Activated CD4-positive, CD25-positive, alpha-beta regulatory T cell treated with anti-CD3 and anti-CD28 coated beads, Interleukin-2, amount 50 U/mL, for 16 hours (primary cell): ENCODE measurements at regions not wholly inside any gene's neighbourhood (a gene's known extent, or its start where the extent isn't known, plus 50 kb on each side); places are given as distances from the start of the nearest gene placed in this dataset.
"Not testable (repeated sequence)": the region's sequence is repeated elsewhere in the genome, so short reads cannot be mapped to it uniquely, and the experiment has no call there.

Source experiments
- DNase-seq: peaks from one replicate; pipeline ENCODE4 v3.0.0-alpha.2; 2020; ENCODE audit warnings: low read depth, low spot score

DNA sequence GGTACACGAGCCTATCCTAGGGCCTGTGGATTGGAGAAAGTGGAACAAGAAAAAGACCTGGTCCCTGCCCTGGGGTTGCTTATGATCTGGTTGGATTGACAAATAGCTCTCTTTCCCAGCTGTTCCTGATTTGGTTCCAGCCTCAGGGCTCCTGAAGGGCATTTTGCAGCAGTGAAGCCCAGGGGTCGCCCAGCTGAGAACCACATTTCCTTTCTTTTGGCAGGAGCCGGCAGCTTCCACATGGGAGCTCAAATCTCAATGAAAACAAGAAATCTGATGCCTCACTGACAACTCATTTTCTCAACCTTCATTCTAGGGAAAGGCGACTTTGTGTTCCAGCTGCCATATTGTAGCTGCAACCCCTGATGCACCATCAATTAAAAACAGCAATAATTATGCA is 140.6 kb upstream of the CADM1 start:
- no peak for DNase-seq

DNA sequence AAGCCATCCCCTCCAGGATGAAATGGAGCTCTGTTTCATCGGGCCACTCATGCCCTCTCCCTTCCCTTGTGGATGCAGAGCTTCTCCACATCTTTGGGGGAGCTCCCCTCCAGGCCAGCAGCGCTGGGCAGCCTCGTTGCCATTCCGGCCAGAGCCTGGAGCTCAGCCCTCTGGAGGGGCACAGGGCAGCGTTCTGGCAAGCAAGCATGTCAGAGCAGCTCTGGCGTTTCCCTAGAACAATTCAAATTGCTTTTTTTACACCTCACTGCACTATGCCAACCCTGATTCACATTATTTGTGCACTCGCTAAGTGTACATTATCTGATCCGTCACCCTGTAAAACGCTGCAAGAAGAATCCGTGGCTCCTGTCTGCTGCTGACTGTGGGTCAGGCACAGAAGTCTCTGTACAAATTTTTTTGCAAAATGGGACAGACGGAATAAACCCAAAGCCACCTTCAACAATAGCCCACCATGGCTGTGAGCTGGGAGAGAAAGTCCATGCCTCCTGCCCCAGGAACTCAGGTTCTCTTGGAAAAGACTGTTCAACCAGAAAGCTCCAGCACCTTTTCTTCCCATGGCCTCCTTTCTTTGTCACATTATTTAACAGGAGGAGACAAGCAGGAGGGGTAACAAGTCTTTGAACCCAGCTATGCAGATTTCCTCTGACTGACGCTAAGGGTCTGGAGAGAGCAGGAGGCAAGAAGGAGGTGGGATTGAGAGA is 139.5 kb upstream of the CADM1 start:
- DNase-seq = no peak

DNA sequence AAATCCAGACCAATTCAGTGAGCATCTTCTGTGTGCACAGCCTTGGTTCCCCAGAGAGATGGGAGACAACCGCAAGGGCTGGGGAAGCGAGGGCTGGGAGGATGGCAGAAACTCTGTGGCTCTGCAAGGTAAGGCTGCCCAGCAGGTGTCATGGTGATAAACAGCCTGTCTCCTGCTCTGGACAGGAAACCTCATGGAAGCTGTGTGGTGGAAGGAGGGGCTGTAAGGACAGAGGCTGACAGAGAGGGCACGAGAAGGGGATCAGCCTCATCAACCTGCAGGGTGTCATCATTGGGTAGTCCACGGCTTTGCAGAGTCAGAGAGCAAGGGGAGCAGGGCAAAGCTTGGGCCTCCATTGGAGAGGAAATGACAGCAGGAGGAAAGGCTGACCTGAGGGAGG is 138.4 kb upstream of the CADM1 start:
- DNase-seq = no peak

DNA sequence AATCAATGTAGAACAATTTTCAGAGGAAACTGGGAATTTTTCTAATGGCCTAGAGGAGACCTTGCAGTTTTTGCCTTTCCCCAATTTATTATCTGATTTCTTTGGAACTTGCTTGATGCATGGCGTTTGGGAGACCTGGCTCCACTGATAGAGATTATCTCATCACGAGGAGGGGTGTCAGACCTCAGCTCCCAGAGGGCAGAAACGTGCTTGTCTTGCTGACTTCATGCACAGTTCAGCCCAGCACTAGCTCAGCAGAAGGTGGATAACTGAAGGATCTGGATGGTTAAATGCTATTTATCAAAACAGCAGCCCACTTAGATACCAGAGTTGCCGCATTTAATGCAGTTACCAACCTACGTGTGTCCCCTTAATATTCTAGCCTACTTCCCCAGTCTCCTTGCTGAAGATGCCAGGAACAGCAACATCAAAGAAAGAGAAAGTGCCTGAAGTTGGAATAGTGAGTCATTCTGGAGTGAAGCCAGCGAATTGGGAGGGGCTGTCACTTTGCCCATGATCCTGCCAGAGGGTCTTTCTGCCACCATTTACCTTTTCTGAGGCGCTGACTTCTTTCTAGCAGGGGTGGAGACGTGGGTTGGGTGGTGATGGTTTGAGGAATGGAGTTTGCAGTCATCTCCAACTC is 133.5 kb upstream of the CADM1 start:
- DNase-seq = no peak

DNA sequence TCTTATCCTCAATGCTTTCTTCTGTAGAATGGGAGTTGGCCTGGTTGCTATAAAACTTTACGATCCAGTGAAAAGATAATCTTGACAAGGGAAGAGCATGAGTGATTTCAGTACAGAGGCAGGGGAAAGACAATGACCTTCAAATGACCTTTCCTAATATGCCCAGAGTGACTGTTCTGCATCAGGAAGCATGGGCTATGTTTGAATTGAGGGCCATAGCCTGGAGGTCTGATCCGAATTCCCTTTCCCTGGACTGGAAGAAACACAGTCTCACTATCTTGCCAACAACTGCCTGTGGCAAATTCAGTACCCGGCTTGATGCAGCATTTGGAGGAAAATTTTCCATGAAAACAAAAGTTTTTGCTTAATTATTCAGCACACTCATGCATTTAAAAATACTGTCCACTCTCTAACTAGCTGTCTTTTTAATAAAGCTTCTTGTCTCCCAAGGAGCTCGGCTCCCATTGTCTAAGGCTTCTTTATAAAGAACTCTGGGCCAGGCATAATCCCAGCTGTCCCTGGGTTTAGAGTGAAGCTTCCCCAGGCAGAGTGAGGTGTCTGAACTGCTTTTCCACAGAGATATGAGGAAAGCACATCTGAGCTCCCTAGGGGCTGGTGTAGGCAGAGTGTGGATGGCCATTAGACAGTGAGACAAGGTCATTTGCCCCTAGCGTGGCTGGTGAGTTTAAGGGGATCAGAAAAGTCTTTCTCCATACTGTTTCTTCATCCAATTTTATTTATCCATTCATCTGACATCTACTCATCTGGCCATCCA is 132.7 kb upstream of the CADM1 start:
- no peak for DNase-seq

DNA sequence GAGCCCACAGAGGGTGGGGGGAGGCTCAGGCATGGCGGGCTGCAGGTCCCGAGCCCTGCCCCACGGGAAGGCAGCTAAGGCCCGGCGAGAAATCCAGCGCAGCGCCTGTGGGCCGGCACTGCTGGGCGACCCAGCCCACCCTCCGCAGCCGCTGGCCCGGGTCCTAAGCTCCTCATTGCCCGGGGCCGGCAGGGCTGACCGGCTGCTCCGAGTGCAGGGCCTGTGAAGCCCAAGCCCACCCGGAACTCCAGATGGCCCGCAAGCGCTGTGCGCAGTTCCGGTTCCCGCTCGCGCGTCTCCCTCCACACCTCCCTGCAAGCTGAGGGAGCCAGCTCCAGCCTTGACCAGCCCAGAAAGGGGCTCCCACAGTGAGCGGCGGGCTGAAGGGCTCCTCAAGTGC is 129.8 kb upstream of the CADM1 start:
- not testable (repeated sequence) for DNase-seq

DNA sequence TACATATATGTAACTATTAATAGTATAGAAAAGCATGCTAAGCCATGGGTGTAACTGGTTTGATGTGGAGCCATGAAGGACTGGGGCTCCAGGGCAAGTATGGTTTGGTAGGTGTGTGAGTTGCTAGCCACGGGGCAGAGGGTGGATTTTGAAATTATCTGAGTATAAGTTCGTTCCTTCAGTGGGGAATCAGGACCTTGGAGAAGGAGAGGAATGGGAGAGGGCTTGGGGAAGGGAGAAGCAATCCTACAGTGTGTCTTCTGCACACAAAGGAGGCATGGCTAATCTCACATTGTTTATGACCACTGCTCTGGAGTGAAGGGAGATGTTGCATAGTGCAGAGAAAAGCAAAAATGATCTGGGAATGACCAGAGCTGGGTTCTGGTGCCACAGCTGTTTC is 127.8 kb upstream of the CADM1 start:
- DNase-seq = no peak

DNA sequence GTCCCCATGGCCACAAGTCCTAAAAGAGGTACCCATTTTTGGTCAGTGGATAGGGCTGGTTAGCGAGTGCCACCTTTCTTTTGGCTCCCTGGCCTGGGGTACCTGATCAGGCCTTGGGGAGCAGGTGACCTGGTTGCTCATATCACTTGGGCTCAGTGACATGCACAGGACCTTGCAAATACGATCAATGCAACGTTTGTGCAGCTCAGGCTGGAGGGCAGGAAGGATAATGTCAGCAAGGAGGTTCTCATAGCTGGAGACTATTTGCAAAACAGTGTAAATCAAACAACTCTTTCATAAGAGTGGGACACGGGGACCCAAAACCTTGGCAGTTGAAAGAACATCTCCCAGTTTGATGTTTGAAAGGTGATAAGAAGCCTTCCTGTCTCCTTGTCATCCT is 127.4 kb upstream of the CADM1 start:
- no peak for DNase-seq

DNA sequence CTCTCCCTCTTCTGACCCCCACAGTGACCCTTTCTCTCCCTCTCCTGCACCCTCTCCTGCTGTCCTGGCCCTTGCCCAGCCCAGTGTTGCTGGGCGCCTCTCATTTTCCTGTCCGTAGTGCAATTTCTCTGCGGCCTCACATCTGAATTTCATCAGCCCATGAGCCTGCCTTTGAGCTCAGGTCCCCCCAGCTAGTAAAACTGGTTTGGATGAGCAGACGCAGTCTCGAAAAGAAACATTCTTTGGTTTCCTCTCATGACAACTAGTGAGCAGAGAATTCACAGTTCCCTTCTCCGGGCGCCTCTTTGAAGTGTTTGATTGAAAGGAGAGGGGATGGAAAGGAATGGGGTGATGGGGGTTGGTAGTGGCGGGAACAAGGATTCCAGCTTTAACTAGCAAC is 126.0 kb upstream of the CADM1 start:
- no peak for DNase-seq

DNA sequence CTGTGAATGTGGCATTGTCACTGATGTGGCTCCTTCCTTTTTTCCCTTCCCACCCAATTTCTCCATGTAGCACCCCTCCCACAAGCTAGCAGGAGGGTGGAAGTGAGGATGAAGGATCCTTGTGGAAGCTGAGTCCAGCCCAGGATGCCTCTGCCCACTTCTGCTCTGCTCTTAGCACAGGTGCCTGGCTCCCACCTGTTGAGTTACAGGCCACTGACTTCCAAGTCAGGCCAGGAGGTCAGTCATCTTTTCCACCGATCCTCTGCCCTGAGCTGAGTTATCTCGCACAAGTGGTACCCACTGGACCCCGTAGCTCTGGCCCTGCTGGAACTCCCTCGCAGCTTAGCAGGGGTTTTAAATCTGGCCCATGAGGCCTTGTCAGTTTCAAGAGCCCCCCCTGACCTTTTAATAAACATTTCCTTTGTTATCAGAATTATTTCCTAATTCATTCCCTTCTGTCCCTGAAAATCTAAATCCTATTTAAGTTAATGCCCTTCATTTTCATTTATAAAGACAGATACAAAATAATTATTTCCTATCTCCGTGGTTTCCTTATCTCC is 125.3 kb upstream of the CADM1 start:
- no peak for DNase-seq

DNA sequence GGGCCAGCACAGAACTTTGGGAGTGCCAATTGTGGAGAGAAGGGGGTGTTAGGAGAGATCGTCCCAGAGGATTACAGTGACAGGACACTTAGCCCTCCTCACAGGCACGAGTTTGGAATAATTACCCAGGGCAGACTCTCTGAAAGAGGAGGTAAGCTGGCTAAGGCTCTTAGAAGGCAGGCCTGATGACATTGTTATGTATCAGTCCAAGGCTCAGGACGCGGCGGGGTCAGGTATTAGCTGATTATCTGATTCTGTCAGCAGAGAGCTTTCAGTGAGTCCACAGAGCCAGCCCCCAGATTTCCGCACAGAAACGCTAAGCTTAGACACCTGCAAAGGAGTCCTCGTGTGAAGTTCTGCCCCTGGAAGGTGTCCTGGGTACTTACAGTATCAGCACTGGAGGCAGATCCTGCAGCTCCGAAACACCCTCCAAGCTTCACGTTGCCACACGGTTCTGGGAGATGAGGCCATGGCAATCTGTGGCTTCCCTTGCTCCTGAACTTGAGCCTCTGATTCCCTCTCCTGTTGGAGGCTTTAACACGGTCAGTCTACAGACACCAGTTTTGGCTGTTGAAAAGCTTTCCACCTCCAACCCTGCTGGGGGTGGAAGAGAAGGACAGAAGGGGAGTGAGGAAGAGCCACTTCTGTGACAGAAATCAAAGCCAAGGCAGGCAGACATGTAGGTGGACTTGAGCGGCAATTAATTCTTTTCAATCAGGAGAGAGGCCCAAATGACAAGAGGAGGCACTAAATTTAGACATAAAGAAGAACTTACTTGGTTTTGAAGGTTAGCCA is 123.6 kb upstream of the CADM1 start:
- no peak for DNase-seq

DNA sequence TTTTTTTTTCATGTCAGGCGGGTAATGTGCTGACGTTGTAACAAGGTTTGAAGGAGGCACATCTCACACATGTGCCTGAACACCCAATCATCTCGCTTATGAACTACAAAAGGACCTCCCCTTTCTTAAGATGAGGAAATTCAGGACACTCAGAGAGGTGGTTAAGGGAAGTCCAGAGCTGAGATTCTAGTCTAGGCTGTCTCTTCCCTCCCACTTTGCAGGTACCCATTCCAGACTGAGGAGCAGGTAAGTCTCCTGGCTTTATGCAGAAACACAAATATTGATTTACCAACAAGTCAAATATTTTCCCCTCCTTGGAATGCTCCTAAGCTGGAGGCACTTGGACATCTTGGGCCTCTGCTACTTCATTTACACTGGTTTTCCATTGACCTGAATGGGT is 122.9 kb upstream of the CADM1 start:
- no peak for DNase-seq

DNA sequence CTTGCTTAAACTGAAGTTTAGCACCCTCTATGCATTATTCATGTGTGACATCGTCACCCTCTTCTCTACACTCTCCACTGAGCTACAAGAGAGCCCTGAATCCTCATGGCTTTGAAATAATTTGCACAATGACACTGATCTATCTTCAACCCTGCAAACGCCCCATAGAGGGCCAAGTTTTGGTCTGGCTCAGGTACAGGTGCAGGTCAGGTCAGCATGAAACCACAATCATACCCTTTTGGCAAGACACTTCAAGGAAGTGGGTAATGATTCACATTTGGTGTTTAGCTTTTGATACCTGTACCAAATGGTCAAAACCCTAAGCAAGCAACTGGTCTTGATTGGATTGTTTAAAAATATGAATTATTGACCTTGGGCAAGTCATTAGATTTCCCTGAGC is 122.2 kb upstream of the CADM1 start:
- DNase-seq = no peak

DNA sequence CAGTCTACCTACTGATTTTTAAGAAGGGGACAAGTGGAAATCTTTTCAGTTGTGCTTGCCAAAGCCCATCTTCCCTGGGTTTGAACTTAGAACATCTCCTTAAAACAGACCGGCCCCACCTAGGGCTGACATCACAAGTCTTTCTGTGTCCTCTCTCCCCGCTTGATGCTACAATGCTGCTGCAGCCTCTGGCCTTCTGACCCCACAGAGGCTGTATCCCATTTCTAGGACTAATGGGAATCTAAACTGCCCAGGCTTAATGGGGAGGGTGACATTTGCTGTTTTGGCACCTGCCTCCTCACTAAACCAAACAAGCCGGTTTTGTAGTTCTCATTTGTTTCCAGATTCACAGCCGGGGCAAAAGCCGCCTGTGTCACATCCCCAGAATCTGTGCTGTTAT is 121.3 kb upstream of the CADM1 start:
- DNase-seq = no peak

DNA sequence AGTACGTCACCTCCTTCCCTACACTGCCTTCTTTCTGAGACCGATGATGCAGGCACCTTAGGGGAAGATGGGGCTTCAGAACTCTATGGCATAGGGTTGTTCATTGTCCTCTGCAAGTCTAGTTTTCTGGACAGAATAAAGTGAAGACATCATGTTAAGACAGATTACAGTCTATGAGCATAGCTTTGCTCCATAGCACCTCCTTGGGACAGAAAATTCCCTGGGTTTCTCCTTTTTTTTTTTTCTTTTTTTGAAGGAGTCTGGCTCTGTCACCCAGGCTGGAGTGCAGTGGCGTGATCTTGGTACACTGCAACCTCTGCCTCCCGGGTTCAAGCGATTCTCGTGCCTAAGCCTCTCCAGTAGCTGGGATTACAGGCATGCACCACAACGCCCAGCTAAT is 119.8 kb upstream of the CADM1 start:
- no peak for DNase-seq

DNA sequence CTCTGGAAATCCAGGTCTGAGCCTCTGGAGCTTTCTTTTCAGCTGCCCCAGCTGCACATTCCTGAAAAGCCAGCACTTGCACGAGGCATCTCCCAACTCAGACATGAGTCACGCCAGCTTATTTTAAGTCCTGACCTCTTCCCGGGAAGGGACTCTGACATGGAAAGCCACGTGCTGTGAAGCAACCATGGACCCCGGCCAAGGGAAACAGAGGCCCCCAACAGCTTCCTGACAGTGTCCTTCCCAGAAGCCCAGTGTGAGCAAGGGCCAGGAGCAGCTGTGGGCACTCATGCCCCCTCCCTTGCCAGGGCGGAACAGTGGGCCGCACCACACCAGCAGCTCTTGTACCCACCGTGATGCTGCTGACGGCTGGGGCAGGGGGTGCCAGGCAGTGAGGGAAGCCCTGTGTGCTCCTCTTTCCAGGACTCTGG is 118.8 kb upstream of the CADM1 start:
- no peak for DNase-seq

DNA sequence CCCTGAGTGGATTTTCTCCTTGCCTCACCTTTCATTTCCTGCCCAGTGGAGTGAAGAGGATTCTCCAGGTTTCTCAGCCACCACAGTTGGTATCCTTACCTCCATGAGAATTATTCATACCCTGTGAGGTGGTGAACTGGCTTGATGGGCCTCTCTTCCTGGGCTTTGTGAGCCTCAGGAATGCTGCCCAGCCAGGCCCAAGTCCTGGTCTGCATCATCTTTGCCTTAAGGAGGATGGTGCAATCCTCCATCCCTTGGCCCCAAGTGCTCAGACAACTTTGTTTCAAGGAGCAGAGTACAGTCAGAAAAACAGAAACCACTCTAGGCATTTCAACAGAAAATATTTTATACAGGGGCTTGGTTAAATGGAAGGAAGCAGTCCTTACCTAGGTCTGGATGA is 114.2 kb upstream of the CADM1 start:
- DNase-seq = no peak

DNA sequence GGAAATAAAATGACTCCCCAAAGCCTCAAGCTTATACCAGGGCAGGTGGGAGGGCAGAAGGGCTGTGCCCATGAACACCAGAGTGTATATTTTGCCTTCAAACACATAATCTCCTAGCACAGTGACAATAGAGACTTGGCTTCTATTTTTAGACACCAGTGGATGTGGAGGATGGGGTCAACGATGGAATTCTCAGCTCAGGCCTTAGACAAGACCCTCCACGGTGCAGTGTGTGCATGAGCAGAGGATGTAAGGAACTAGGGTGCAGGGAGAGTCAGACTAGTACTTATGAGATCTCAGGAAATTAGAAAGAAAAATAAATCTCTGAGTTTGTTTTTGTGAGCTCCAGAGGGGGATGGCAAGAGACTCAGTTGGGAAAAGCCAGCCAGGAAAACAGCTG is 113.6 kb upstream of the CADM1 start:
- no peak for DNase-seq

DNA sequence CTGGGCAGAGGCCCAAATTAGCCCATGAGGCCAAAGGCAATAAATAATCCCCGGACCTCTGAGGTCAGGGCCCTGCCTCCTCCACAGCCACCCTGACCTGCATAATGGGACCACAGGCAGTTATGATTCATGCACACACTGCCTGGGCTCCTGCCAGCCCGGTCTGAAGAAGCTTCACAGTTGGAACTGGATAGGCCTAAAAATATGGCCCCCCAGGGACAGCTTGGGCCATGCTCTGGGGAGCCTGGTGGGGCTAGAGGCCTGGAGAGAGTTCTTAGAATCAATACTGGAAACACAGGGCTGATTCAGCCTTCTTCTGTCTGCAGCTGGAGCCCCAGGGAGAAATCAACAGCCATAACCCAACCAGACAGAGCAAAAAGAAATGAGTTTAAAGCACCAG is 112.8 kb upstream of the CADM1 start:
- DNase-seq = no peak

DNA sequence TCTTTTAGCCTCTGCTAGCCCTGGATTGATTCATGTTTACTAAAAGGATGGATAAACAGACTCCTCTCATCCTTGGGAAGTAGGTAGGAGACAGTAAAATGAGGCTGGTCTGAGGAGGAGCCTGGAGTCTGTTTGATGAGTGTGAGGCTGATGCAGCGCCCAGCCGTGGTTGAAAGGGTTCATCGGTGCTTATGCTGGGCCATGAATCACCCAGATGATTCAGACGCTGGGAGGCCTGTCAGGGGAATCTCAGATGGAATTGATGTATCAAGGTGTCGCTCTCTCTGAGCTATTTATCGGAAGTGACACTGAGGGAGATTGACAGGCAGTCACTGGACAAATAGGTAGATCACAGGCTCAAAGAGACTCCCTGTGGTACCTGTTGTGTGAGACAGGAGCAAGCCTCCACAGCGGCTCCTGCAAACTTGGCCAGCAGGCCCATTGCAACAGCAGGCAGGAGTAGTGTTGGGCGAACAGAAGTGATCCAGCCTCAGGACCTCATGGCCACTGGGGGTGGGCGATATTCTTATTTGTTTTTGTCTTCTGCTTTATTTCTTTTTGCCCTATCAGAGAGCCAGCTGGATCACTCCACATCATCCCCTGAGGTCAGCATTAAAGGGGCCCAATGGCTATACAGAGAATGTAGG is 109.9 kb upstream of the CADM1 start:
- DNase-seq = no peak

DNA sequence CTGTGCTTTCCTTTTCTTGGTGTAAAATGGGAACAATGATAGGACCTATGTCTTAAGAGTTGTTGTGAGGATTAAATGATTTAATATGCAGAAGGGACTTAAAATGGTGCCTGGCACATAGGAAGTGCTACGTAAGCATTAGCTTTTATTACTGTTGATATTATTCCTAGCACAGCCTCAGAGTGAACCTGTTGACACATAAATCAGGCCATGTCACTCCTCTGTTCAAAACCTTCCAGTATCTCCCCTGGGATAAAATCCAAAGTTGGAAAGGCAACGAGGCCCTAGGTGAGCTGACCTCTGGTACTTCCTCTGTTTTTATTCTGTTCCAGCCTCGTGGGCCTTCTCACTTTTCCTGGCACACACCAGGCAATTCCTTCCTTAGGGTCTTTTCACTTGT is 108.8 kb upstream of the CADM1 start:
- no peak for DNase-seq
